LNCAP (cell line): ENCODE measurements at regions not wholly inside any gene's neighbourhood (a gene's known extent, or its start where the extent isn't known, plus 50 kb on each side); places are given as distances from the start of the nearest gene placed in this dataset.

Experiments
- CTCF ChIP-seq: fragments of 450-650 bp; IDR thresholded peaks from 2 replicates; pipeline ENCODE4 v1.5.1; 2017; ENCODE audit warnings: mild to moderate bottlenecking

- no peak for TF ChIP-seq CTCF
Observed at GRCh38 chr13:70249332-70250064, 141.2 kb upstream of the KLHL1 start.

- no peak for TF ChIP-seq CTCF
Observed at GRCh38 chr13:70237131-70237530, 128.9 kb upstream of the KLHL1 start.

GRCh38 chr13:70235565-70235964 lies 127.3 kb upstream of the KLHL1 start:
- no peak for TF ChIP-seq CTCF

- no peak for TF ChIP-seq CTCF
Observed at GRCh38 chr13:70223911-70224310, 115.7 kb upstream of the KLHL1 start.

GRCh38 chr13:70222926-70223325 lies 114.7 kb upstream of the KLHL1 start:
- no peak for TF ChIP-seq CTCF

- TF ChIP-seq CTCF, result no peak
Observed at GRCh38 chr13:70218618-70219017, 110.4 kb upstream of the KLHL1 start.

GRCh38 chr13:70206671-70207070 lies 98.4 kb upstream of the KLHL1 start:
- TF ChIP-seq CTCF, result no peak
